ENCODE measurements at regions not wholly inside any gene's neighbourhood (a gene's known extent, or its start where the extent isn't known, plus 50 kb on each side); places are given as distances from the start of the nearest gene placed in this dataset.
A peak's percentile ranks its signal among the peaks of the same experiment; 100 is the strongest.

DNA sequence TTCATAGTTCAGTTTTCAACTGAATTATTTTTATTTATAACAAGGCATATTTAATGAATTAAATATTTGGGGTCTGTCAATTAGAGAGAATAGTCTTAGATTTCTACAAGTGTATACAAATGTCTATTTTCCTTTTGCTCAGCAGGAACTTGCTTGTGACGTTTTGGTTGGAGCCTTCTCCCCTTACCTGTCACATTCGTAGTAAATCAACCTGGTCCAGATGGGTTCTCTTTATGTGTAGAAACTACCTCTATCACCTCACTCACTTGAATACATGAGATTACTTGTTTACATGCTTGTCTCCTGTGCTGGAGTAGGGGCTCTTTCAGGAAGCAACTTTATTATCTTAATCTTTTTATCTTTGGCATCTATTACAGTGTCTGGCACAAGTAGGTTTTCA, 938.3 kb upstream of the IGFBP7 start:
- no peak for TF ChIP-seq CTCF (IDR thresholded peaks at IDR 0.05; ENCODE audit: partially characterized antibody, unreplicated experiment)
- no peak for DNase-seq
- peaks cover 2% of the 10 kb centered on the region for H3K27me3 Mint-ChIP-seq (ENCODE audit: unreplicated experiment)
- H3K4me1 Mint-ChIP-seq (ENCODE audit: low read depth, unreplicated experiment): no peaks in the 10 kb centered on the region
- peaks cover 9% of the 10 kb centered on the region for H3K36me3 Mint-ChIP-seq (ENCODE audit: unreplicated experiment)
- no peak overlapping the region for H3K4me3 Mint-ChIP-seq (ENCODE audit: unreplicated experiment)
- H3K27ac Mint-ChIP-seq (ENCODE audit: unreplicated experiment): no peak overlapping the region
- no peaks in the 10 kb centered on the region for H3K9me3 Mint-ChIP-seq (ENCODE audit: unreplicated experiment)

GRCh38 chr4:58042176-58042575, 932.0 kb upstream of the IGFBP7 start:
- no peaks in the 10 kb centered on the region for H3K9me3 Mint-ChIP-seq (ENCODE audit: unreplicated experiment)
- no peak overlapping the region for H3K4me3 Mint-ChIP-seq (ENCODE audit: unreplicated experiment)
- no peak overlapping the region for H3K27ac Mint-ChIP-seq (ENCODE audit: unreplicated experiment)
- H3K27me3 Mint-ChIP-seq (ENCODE audit: unreplicated experiment): peaks cover under 1% of the 10 kb centered on the region
- H3K36me3 Mint-ChIP-seq (ENCODE audit: unreplicated experiment): peaks cover 14% of the 10 kb centered on the region
- no peak for TF ChIP-seq CTCF (IDR thresholded peaks at IDR 0.05; ENCODE audit: partially characterized antibody, unreplicated experiment)
- no peak for DNase-seq
- no peaks in the 10 kb centered on the region for H3K4me1 Mint-ChIP-seq (ENCODE audit: low read depth, unreplicated experiment)

GRCh38 chr4:57993944-57994343, 883.8 kb upstream of the IGFBP7 start:
- H3K4me3 Mint-ChIP-seq (ENCODE audit: unreplicated experiment): no peak overlapping the region
- H3K4me1 Mint-ChIP-seq (ENCODE audit: low read depth, unreplicated experiment): peaks cover 4% of the 10 kb centered on the region
- H3K27ac Mint-ChIP-seq (ENCODE audit: unreplicated experiment): peak overlapping the region; percentile 30
- H3K9me3 Mint-ChIP-seq (ENCODE audit: unreplicated experiment): peaks cover 1% of the 10 kb centered on the region
- no peaks in the 10 kb centered on the region for H3K27me3 Mint-ChIP-seq (ENCODE audit: unreplicated experiment)
- no peaks in the 10 kb centered on the region for H3K36me3 Mint-ChIP-seq (ENCODE audit: unreplicated experiment)
- TF ChIP-seq CTCF (IDR thresholded peaks at IDR 0.05; ENCODE audit: partially characterized antibody, unreplicated experiment): no peak
- DNase-seq: no peak

DNA sequence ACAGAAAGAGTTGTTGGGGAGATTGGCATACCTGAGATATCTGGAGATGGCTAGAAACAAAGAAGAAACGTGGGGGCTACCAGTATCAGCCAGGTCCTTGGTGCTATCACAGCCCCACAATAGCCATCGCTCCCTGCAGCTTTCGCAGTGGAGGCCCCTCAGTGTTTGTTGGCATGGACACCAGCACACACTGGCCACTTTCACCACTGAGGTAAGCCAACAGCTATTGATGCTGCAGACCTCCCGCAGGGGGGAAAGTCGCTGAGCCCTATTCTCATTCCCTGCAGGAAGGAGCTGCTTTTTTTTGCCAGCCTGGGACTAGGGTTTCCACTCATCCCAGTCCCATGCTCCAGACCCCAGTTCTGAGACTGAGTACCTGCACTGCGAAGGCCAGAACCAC, 879.2 kb upstream of the IGFBP7 start:
- H3K4me1 Mint-ChIP-seq (ENCODE audit: low read depth, unreplicated experiment): peaks cover 4% of the 10 kb centered on the region
- H3K4me3 Mint-ChIP-seq (ENCODE audit: unreplicated experiment): no peak overlapping the region
- no peak overlapping the region for H3K27ac Mint-ChIP-seq (ENCODE audit: unreplicated experiment)
- H3K27me3 Mint-ChIP-seq (ENCODE audit: unreplicated experiment): no peaks in the 10 kb centered on the region
- peaks cover 1% of the 10 kb centered on the region for H3K9me3 Mint-ChIP-seq (ENCODE audit: unreplicated experiment)
- no peak for TF ChIP-seq CTCF (IDR thresholded peaks at IDR 0.05; ENCODE audit: partially characterized antibody, unreplicated experiment)
- H3K36me3 Mint-ChIP-seq (ENCODE audit: unreplicated experiment): no peaks in the 10 kb centered on the region
- DNase-seq: no peak

- no peak for TF ChIP-seq CTCF (IDR thresholded peaks at IDR 0.05; ENCODE audit: partially characterized antibody, unreplicated experiment)
Observed at GRCh38 chr4:57985161-57985560, 875.0 kb upstream of the IGFBP7 start.

More at GRCh38 chr4:57985161-57985560, 875.0 kb upstream of the IGFBP7 start:
- DNase-seq: no peak
- Mint-ChIP-seq H3K27me3 (ENCODE audit: unreplicated experiment) (no peaks in the 10 kb centered on the region), H3K9me3 (ENCODE audit: unreplicated experiment) (no peaks in the 10 kb centered on the region), H3K27ac (ENCODE audit: unreplicated experiment) (no peak overlapping the region), H3K4me1 (ENCODE audit: low read depth, unreplicated experiment) (no peaks in the 10 kb centered on the region), H3K4me3 (ENCODE audit: unreplicated experiment) (no peak overlapping the region), H3K36me3 (ENCODE audit: unreplicated experiment) (no peaks in the 10 kb centered on the region)
